ENCODE measurements at regions not wholly inside any gene's neighbourhood (a gene's known extent, or its start where the extent isn't known, plus 50 kb on each side); places are given as distances from the start of the nearest gene placed in this dataset.

GRCh38 chr3:117455782-117456181, 746.2 kb downstream of the TUSC7 start:
- TF ChIP-seq CTCF (IDR thresholded peaks at IDR 0.05) (no peak), POLR2A (IDR thresholded peaks at IDR 0.05) (no peak)
- intact Hi-C loops (cut with DNase I): no loop called here
- 54 to 80% methylated on average over 5 to 6 of the region's 6 CpGs for WGBS, 2 donors
- no peak overlapping the region for H3K4me3 ChIP-seq
- DNase-seq: no peak
- H3K9me3 ChIP-seq: no peaks in the 10 kb centered on the region
- H3K36me3 ChIP-seq: no peaks in the 10 kb centered on the region
- H3K27me3 ChIP-seq: no peaks in the 10 kb centered on the region
- H3K27ac ChIP-seq: no peak overlapping the region
- no peaks in the 10 kb centered on the region for H3K4me1 ChIP-seq

GRCh38 chr3:117463276-117464115, 753.9 kb downstream of the TUSC7 start:
- no peak overlapping the region for H3K27ac ChIP-seq
- intact Hi-C loops (cut with DNase I): no loop called here
- no peaks in the 10 kb centered on the region for H3K9me3 ChIP-seq
- TF ChIP-seq CTCF (IDR thresholded peaks at IDR 0.05) (no peak), POLR2A (IDR thresholded peaks at IDR 0.05) (no peak)
- H3K4me3 ChIP-seq: no peak overlapping the region
- no peaks in the 10 kb centered on the region for H3K36me3 ChIP-seq
- no peak for DNase-seq
- H3K27me3 ChIP-seq: no peaks in the 10 kb centered on the region
- 64 to 70% methylated on average over 1 of the region's 1 CpG for WGBS, 2 donors
- no peaks in the 10 kb centered on the region for H3K4me1 ChIP-seq

- no peak for DNase-seq
- WGBS, 2 donors: 14 to 45% methylated on average over 1 of the region's 1 CpG
Measured at GRCh38 chr3:117471831-117472230, 762.3 kb downstream of the TUSC7 start.

GRCh38 chr3:117473981-117474538, 764.5 kb downstream of the TUSC7 start:
- H3K4me3 ChIP-seq: no peak overlapping the region
- no peaks in the 10 kb centered on the region for H3K36me3 ChIP-seq
- no peaks in the 10 kb centered on the region for H3K9me3 ChIP-seq
- TF ChIP-seq CTCF (IDR thresholded peaks at IDR 0.05): no peak
- TF ChIP-seq POLR2A (IDR thresholded peaks at IDR 0.05): no peak
- WGBS, 2 donors: 30 to 37% methylated on average over 7 to 8 of the region's 8 CpGs
- H3K27me3 ChIP-seq: no peaks in the 10 kb centered on the region
- H3K27ac ChIP-seq: no peak overlapping the region
- H3K4me1 ChIP-seq: no peaks in the 10 kb centered on the region
- intact Hi-C loops (cut with DNase I): no loop called here
- DNase-seq: no peak

More at GRCh38 chr3:117471831-117472230, 762.3 kb downstream of the TUSC7 start:
- TF ChIP-seq CTCF (IDR thresholded peaks at IDR 0.05) (no peak), POLR2A (IDR thresholded peaks at IDR 0.05) (no peak)
- Histone ChIP-seq H3K36me3 (no peaks in the 10 kb centered on the region), H3K9me3 (no peaks in the 10 kb centered on the region), H3K27ac (no peak overlapping the region), H3K4me1 (no peaks in the 10 kb centered on the region), H3K27me3 (no peaks in the 10 kb centered on the region), H3K4me3 (no peak overlapping the region)
- intact Hi-C loops (cut with DNase I): no loop called here

GRCh38 chr3:117476572-117476971, 767.0 kb downstream of the TUSC7 start:
- no peaks in the 10 kb centered on the region for H3K9me3 ChIP-seq
- WGBS, 2 donors: 50 to 90% methylated on average over 1 to 2 of the region's 2 CpGs
- H3K4me3 ChIP-seq: no peak overlapping the region
- H3K4me1 ChIP-seq: no peaks in the 10 kb centered on the region
- H3K27me3 ChIP-seq: no peaks in the 10 kb centered on the region
- no peak for DNase-seq
- intact Hi-C loops (cut with DNase I): no loop called here
- H3K36me3 ChIP-seq: no peaks in the 10 kb centered on the region
- TF ChIP-seq CTCF (IDR thresholded peaks at IDR 0.05): no peak
- no peak for TF ChIP-seq POLR2A (IDR thresholded peaks at IDR 0.05)
- no peak overlapping the region for H3K27ac ChIP-seq
